ENCODE measurements at regions not wholly inside any gene's neighbourhood (a gene's known extent, or its start where the extent isn't known, plus 50 kb on each side); places are given as distances from the start of the nearest gene placed in this dataset.

DNA sequence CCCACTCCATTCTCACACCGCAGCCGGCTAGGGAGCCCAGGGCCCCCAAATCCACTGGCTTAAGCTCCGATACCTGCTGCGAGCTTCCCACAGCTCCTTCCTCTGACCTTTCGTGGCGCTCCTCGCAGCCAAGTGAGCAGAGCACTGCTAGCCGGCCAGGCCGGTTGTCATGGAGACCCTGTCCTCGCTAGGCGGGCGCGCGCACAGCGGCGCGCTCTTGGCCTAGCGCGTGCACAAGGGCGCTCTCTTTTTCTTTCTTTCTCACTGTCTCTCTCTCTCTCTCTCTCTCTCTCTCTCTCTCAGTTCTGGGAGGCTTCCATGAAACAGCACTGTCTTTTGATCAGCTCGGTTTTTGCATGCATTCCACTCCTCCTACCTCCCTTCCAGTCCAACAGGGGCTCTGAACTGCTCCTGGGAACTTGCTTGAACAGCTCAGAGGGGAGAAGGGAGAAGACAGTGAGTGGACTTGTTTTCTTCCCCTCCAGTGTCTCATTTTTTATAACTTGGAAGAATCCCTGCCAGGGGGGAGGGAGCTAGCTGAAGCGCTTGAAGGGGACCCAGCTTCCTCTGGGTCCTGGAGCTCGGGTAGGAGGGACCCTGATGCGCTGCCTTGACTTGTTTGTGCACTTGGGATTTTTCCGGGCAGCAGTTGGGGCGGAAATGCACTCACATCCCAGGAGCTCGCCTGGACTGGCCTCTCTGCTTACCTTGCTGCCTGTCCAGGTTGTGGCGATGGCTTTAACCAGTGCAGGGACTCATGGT lies 100.3 kb upstream of the AKIP1 start:
- peak; percentile 82 for DNase-seq (ENCODE audit: extremely low spot score)
- Histone ChIP-seq H3K27ac (ENCODE audit: low read depth) (peak overlapping the region; percentile 79), H3K36me3 (ENCODE audit: insufficient read depth) (no peaks in the 10 kb centered on the region), H3K4me3 (ENCODE audit: low read depth, low read length) (peak overlapping the region; percentile 44), H3K4me1 (ENCODE audit: insufficient read depth) (no peaks in the 10 kb centered on the region)
- 6% methylated on average over 28 of the region's 28 CpGs for WGBS

DNA sequence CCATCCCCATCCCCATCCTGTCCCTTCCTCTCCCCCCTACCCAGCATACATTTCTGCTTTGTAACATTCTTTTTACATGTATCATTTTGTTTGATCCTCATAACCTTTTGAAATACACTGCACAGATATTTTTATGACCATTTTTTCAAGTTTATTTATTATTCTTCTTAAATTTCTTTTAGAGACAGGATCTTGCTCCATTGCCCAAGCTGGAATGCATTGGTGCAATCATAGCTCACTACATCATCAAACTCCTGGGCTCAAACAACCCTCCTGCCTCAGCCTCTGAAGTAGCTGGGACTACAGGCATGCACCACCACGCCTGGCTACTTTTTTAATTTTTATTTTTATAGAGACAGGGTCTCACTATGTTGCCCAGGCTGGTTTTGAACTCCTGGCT lies 99.4 kb upstream of the AKIP1 start:
- no peak overlapping the region for H3K4me3 ChIP-seq (ENCODE audit: low read depth, low read length)
- H3K36me3 ChIP-seq (ENCODE audit: insufficient read depth): no peaks in the 10 kb centered on the region
- WGBS: 77% methylated on average over 1 of the region's 1 CpG
- peak overlapping the region; percentile 79 for H3K27ac ChIP-seq (ENCODE audit: low read depth)
- H3K4me1 ChIP-seq (ENCODE audit: insufficient read depth): no peaks in the 10 kb centered on the region
- no peak for DNase-seq (ENCODE audit: extremely low spot score)

DNA sequence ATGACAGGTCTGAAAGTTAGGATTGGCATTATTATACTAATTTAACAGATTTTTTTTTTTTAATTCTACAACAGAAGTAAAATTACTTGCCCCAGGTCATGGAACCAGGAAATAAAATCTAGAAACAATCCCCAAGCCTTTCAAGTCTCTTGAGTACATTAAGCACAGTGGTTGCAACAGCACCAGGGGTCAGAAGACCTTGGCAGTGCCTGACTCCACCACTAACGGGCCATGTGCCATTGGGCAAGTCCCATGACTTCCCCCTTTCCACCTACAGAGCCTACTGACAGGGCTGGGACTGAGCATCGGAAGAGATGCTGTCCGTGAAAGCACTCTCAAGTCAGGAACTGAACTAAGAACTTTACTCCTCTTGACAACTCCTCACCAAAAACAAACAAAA lies 98.6 kb upstream of the AKIP1 start:
- WGBS: 81% methylated on average over 3 of the region's 3 CpGs
- Histone ChIP-seq H3K4me1 (ENCODE audit: insufficient read depth) (no peaks in the 10 kb centered on the region), H3K4me3 (ENCODE audit: low read depth, low read length) (no peak overlapping the region), H3K27ac (ENCODE audit: low read depth) (no peak overlapping the region), H3K36me3 (ENCODE audit: insufficient read depth) (no peaks in the 10 kb centered on the region)
- DNase-seq (ENCODE audit: extremely low spot score): no peak

GRCh38 chr11:8813658-8814057 lies 97.3 kb upstream of the AKIP1 start:
- Histone ChIP-seq H3K36me3 (ENCODE audit: insufficient read depth) (no peaks in the 10 kb centered on the region), H3K4me1 (ENCODE audit: insufficient read depth) (no peaks in the 10 kb centered on the region), H3K4me3 (ENCODE audit: low read depth, low read length) (no peak overlapping the region), H3K27ac (ENCODE audit: low read depth) (no peak overlapping the region)
- 10% methylated on average over 1 of the region's 1 CpG for WGBS
- peak; percentile 64 for DNase-seq (ENCODE audit: extremely low spot score)

DNA sequence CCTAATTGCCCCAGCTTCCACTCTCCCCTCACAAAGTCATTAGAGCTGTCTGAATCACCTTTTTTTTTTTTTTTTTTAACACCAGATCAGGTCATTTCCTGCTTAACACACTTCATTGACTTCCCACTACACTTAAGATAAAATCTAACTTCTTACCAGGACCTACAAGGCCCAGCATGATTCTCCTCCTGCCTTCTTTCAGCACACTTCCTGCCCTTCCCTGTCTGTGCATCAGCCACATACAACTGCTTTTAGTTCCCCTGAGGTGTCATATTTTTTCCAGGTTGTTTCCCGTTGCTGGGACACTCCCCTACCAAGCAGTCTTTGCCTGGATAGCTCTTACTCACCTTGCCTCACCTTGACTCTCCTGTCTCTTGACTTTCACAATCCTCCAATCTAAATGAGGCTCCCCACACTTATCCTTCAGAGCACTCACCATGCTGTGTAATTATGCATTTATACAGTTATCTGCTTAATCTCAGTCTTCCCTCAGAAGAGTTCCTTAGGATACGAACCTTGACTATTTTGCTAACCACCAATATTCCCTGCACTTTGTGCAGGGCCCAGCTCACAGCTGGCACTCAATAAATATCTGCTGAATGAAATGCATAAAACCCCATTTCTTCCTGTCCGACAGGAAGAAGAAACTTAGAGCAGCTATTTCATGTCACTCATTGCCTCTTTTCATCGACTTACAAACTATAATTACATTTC lies 96.6 kb upstream of the AKIP1 start:
- no peaks in the 10 kb centered on the region for H3K4me1 ChIP-seq (ENCODE audit: insufficient read depth)
- no peak overlapping the region for H3K4me3 ChIP-seq (ENCODE audit: low read depth, low read length)
- H3K36me3 ChIP-seq (ENCODE audit: insufficient read depth): no peaks in the 10 kb centered on the region
- WGBS: 51% methylated on average over 4 of the region's 4 CpGs
- DNase-seq (ENCODE audit: extremely low spot score): no peak
- no peak overlapping the region for H3K27ac ChIP-seq (ENCODE audit: low read depth)

DNA sequence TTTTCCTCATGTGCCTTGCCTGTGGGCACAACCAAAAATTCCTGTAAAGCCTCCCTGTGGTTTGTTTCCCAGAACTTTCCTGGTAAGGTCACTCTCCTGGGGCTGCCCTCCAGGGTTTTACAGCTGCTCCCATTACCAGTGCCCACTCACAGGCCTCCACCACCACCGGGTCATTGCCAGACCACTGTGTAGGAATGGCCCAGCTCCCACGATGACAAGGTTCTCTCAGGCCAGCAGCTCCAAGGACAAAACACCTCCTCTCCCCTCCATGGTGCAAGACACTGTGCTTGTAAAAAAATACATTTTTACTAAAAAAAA lies 96.1 kb upstream of the AKIP1 start:
- no peak overlapping the region for H3K27ac ChIP-seq (ENCODE audit: low read depth)

GRCh38 chr11:8818421-8818820 lies 92.6 kb upstream of the AKIP1 start:
- H3K36me3 ChIP-seq (ENCODE audit: insufficient read depth): no peaks in the 10 kb centered on the region
- H3K4me1 ChIP-seq (ENCODE audit: insufficient read depth): no peaks in the 10 kb centered on the region
- H3K4me3 ChIP-seq (ENCODE audit: low read depth, low read length): no peak overlapping the region
- H3K27ac ChIP-seq (ENCODE audit: low read depth): no peak overlapping the region
- 93% methylated on average over 2 of the region's 2 CpGs for WGBS
- no peak for DNase-seq (ENCODE audit: extremely low spot score)

More for the DNA sequence above, 96.1 kb upstream of the AKIP1 start:
- H3K36me3 ChIP-seq (ENCODE audit: insufficient read depth): no peaks in the 10 kb centered on the region
- no peak overlapping the region for H3K4me3 ChIP-seq (ENCODE audit: low read depth, low read length)
- no peak for DNase-seq (ENCODE audit: extremely low spot score)
- 60% methylated on average over 2 of the region's 2 CpGs for WGBS
- H3K4me1 ChIP-seq (ENCODE audit: insufficient read depth): no peaks in the 10 kb centered on the region

DNA sequence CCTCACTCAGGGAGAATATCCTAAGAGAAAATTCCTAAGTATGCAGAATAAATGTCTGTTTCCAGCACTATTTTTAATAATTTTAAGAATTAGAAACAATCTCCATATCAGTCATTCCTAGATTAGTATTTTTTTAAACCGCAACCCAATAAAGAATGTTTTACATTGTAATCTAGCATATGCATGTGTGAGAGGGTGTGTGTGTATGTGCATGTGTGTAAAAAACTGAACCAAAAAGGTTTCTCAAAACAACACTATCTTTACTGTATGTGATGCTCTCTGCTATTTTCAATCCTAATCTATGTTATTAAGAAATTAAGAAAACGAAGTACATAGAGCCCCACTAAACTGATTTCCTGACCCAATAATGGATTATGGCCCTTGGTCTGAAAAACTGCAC lies 90.6 kb upstream of the AKIP1 start:
- H3K27ac ChIP-seq (ENCODE audit: low read depth): peak overlapping the region; percentile 10
- no peak overlapping the region for H3K4me3 ChIP-seq (ENCODE audit: low read depth, low read length)
- DNase-seq (ENCODE audit: extremely low spot score): no peak
- no peaks in the 10 kb centered on the region for H3K4me1 ChIP-seq (ENCODE audit: insufficient read depth)
- 49% methylated on average over 2 of the region's 2 CpGs for WGBS
- no peaks in the 10 kb centered on the region for H3K36me3 ChIP-seq (ENCODE audit: insufficient read depth)

- H3K36me3 ChIP-seq (ENCODE audit: insufficient read depth): no peaks in the 10 kb centered on the region
- no peak for DNase-seq (ENCODE audit: extremely low spot score)
- H3K27ac ChIP-seq (ENCODE audit: low read depth): no peak overlapping the region
- no peak overlapping the region for H3K4me3 ChIP-seq (ENCODE audit: low read depth, low read length)
- 80% methylated on average over 6 of the region's 6 CpGs for WGBS
- no peaks in the 10 kb centered on the region for H3K4me1 ChIP-seq (ENCODE audit: insufficient read depth)
These were observed 88.5 kb upstream of the AKIP1 start for GRCh38 chr11:8822469-8822868.

- no peak overlapping the region for H3K27ac ChIP-seq (ENCODE audit: low read depth)
- no peak overlapping the region for H3K4me3 ChIP-seq (ENCODE audit: low read depth, low read length)
- no peak for DNase-seq (ENCODE audit: extremely low spot score)
- H3K36me3 ChIP-seq (ENCODE audit: insufficient read depth): no peaks in the 10 kb centered on the region
- H3K4me1 ChIP-seq (ENCODE audit: insufficient read depth): no peaks in the 10 kb centered on the region
- 84% methylated on average over 2 of the region's 2 CpGs for WGBS
These were observed 87.7 kb upstream of the AKIP1 start for GRCh38 chr11:8823174-8823742.

- 35% methylated on average over 6 of the region's 6 CpGs for WGBS
- H3K4me3 ChIP-seq (ENCODE audit: low read depth, low read length): no peak overlapping the region
- no peaks in the 10 kb centered on the region for H3K36me3 ChIP-seq (ENCODE audit: insufficient read depth)
- peak overlapping the region; percentile 32 for H3K27ac ChIP-seq (ENCODE audit: low read depth)
- H3K4me1 ChIP-seq (ENCODE audit: insufficient read depth): no peaks in the 10 kb centered on the region
- no peak for DNase-seq (ENCODE audit: extremely low spot score)
These were observed 84.7 kb upstream of the AKIP1 start for GRCh38 chr11:8826139-8826786.

DNA sequence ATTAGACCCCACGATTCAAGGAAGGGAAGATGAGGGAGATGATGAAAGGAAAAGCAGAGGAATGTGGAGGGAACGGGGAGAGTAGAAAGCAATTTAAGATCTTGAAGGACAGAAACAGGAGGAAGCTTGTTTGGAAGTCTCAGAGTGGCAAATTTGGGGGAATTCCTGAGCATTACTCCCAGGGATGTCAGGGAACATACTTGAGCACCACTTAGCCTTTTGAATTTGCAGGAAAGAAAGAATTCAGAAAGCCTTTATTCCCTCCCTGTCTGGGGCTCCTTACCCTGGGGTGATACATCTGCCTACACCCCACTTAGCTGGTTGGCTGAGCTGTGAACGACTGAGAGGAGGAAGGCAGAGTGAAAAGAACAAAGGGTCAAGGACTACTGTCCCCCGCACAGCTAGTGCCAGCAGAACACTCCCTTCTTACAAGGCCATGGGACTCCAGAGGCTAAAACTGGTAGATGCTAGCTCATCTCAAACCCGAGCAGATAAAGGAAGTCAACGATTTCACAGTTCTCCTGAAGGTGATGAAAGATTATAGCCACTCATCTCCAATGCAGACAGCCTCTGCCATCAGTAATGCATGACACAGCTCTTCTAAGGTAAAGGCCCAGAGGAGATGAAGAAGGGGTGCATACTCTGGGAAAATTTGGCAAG lies 84.0 kb upstream of the AKIP1 start:
- DNase-seq (ENCODE audit: extremely low spot score): no peak
- WGBS: 72% methylated on average over 6 of the region's 6 CpGs

DNA sequence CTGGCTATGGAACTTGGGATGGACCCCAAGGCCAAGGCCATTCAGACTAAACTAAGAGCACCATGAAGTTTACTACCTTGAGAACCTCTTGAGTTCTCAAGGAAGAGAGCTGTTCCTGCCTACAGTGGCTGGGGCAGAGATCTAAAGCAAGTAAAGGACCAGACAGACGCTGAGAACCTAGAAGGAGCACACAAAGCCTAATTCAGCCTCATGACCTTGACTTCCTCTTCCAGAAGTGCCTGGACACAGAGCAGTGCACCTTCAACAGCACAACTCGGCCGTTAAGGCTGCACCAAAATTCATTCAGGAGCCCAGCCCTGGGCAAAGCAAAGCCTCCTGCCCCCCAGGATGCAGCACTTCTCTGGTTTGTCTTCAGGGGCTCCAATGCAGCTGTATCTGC lies 82.9 kb upstream of the AKIP1 start:
- Histone ChIP-seq H3K27ac (ENCODE audit: low read depth) (no peak overlapping the region), H3K4me3 (ENCODE audit: low read depth, low read length) (no peak overlapping the region), H3K36me3 (ENCODE audit: insufficient read depth) (no peaks in the 10 kb centered on the region), H3K4me1 (ENCODE audit: insufficient read depth) (peaks cover 2% of the 10 kb centered on the region)
- 93% methylated on average over 3 of the region's 3 CpGs for WGBS
- no peak for DNase-seq (ENCODE audit: extremely low spot score)

More for the DNA sequence above, 84.0 kb upstream of the AKIP1 start:
- no peak overlapping the region for H3K4me3 ChIP-seq (ENCODE audit: low read depth, low read length)
- H3K4me1 ChIP-seq (ENCODE audit: insufficient read depth): no peaks in the 10 kb centered on the region
- no peaks in the 10 kb centered on the region for H3K36me3 ChIP-seq (ENCODE audit: insufficient read depth)
- H3K27ac ChIP-seq (ENCODE audit: low read depth): no peak overlapping the region

All from urinary bladder (tissue), 3 donors.